ENCODE measurements at regions not wholly inside any gene's neighbourhood (a gene's known extent, or its start where the extent isn't known, plus 50 kb on each side); places are given as distances from the start of the nearest gene placed in this dataset.

DNA sequence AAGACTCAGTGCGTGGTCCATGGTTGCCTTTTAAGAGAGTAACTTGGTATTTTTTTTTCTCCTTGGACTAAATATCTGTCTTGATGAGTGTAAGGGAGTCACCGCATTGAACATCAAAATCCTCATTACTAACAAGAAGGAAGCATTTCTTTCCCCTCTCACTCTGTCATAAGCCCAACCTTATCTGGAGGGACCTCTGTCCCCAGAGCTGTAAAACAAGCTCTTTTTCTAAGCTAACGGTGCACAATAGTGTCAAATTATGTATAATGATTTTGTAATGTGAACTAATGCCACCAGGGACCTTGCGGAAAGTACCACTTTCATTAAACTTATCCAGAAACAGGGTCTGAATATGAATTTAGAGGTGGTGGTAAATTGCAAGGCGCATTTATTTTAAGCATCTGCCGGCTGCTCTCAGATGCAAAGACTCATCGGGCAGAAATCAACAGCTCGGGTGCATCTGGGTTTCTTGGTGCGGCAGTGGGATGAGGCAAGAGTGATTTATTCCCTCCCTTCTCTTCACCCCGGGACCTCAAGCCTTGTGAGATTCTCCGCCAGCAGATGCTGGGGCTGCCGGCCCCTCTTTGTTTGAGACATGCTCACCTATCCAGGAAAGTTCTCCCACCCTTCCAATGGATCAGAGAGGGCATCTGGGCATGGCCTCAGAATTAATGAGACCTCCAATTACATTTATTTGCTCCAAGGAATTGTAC is 95.2 kb upstream of the IRX3 start:
- no peaks in the 10 kb centered on the region for H3K36me3 ChIP-seq (ENCODE audit: control insufficient read depth, insufficient read depth, low read length)
- H3K9me3 ChIP-seq (ENCODE audit: control insufficient read depth, low read depth, low read length), result no peaks in the 10 kb centered on the region

DNA sequence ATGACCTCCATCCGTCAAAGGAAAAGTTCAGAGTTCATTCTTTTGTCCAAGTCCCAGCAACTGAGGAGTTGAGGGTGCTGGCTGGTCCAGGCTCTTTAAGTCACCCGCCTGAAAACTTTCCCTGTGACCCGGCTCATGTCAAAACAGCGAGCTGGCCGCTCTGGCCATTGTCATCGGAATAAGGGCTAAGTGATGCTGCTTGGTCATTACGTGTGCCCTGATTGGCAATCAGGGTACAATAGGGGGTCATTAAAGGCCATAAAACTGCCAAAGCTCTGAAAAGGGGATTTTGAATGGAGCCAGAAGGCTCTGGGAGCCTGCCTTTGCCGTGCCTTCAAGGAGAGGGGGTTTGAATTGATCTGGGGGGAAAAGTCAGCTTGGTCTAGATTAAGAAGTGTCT is 88.5 kb upstream of the IRX3 start:
- H3K4me3 ChIP-seq (ENCODE audit: low read length), result no peak overlapping the region
- no peak for DNase-seq
- no CpG with 5 or more reads among the region's 8 CpGs for WGBS (ENCODE audit: insufficient coverage, low lambda C conversion rate)
- peaks cover 3% of the 10 kb centered on the region for H3K4me1 ChIP-seq (ENCODE audit: control insufficient read depth, insufficient read depth, low read length)
- H3K27ac ChIP-seq (ENCODE audit: low read length), result no peak overlapping the region
- no peaks in the 10 kb centered on the region for H3K36me3 ChIP-seq (ENCODE audit: control insufficient read depth, insufficient read depth, low read length)
- H3K9me3 ChIP-seq (ENCODE audit: control insufficient read depth, low read depth, low read length), result no peaks in the 10 kb centered on the region
- H3K27me3 ChIP-seq (ENCODE audit: control insufficient read depth, insufficient read depth, low read length), result peaks cover 46% of the 10 kb centered on the region

More for the DNA sequence above, 95.2 kb upstream of the IRX3 start:
- no peak overlapping the region for H3K4me3 ChIP-seq (ENCODE audit: low read length)
- no peak for DNase-seq
- H3K27ac ChIP-seq (ENCODE audit: low read length), result no peak overlapping the region
- no peaks in the 10 kb centered on the region for H3K4me1 ChIP-seq (ENCODE audit: control insufficient read depth, insufficient read depth, low read length)
- WGBS (ENCODE audit: insufficient coverage, low lambda C conversion rate), result 100% methylated on average over 1 of the region's 12 CpGs
- H3K27me3 ChIP-seq (ENCODE audit: control insufficient read depth, insufficient read depth, low read length), result peaks cover 9% of the 10 kb centered on the region

- Histone ChIP-seq H3K36me3 (ENCODE audit: control insufficient read depth, insufficient read depth, low read length) (no peaks in the 10 kb centered on the region), H3K27ac (ENCODE audit: low read length) (no peak overlapping the region), H3K4me1 (ENCODE audit: control insufficient read depth, insufficient read depth, low read length) (peaks cover 3% of the 10 kb centered on the region), H3K27me3 (ENCODE audit: control insufficient read depth, insufficient read depth, low read length) (peaks cover 53% of the 10 kb centered on the region), H3K9me3 (ENCODE audit: control insufficient read depth, low read depth, low read length) (no peaks in the 10 kb centered on the region), H3K4me3 (ENCODE audit: low read length) (no peak overlapping the region)
- 73% methylated on average over 3 of the region's 27 CpGs for WGBS (ENCODE audit: insufficient coverage, low lambda C conversion rate)
- no peak for DNase-seq
Observed at GRCh38 chr16:54373534-54374520, 87.2 kb upstream of the IRX3 start.

GRCh38 chr16:54370278-54371040 is 83.9 kb upstream of the IRX3 start:
- H3K4me3 ChIP-seq (ENCODE audit: low read length), result no peak overlapping the region
- peaks cover 3% of the 10 kb centered on the region for H3K4me1 ChIP-seq (ENCODE audit: control insufficient read depth, insufficient read depth, low read length)
- WGBS (ENCODE audit: insufficient coverage, low lambda C conversion rate), result no CpG with 5 or more reads among the region's 29 CpGs
- H3K36me3 ChIP-seq (ENCODE audit: control insufficient read depth, insufficient read depth, low read length), result no peaks in the 10 kb centered on the region
- no peaks in the 10 kb centered on the region for H3K9me3 ChIP-seq (ENCODE audit: control insufficient read depth, low read depth, low read length)
- H3K27me3 ChIP-seq (ENCODE audit: control insufficient read depth, insufficient read depth, low read length), result peaks cover 48% of the 10 kb centered on the region
- peak in 1 of 2 donors; percentile 14 for DNase-seq
- H3K27ac ChIP-seq (ENCODE audit: low read length), result no peak overlapping the region

DNA sequence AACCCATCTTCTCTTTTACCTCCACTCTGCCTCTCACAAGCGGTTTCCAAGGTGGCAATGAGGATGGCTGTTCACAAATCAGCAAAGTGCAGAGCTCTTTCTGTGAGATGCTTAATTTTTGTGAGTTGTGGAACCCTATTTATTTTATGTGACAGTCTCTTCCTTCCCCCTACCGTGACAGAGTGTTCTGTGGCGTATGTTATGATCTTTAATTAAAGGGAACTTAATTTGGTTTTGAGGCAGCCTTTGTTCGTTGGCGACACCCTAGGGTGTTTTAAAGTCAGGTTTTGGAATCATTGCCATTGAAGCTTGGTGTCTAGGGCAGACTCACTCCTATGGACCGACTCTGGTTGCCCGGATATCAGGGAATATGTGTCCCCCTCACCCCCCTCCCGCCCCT is 83.3 kb upstream of the IRX3 start:
- no CpG with 5 or more reads among the region's 8 CpGs for WGBS (ENCODE audit: insufficient coverage, low lambda C conversion rate)
- no peak for DNase-seq
- H3K27me3 ChIP-seq (ENCODE audit: control insufficient read depth, insufficient read depth, low read length), result peaks cover 46% of the 10 kb centered on the region
- H3K4me1 ChIP-seq (ENCODE audit: control insufficient read depth, insufficient read depth, low read length), result peaks cover 3% of the 10 kb centered on the region
- H3K4me3 ChIP-seq (ENCODE audit: low read length), result no peak overlapping the region
- no peaks in the 10 kb centered on the region for H3K9me3 ChIP-seq (ENCODE audit: control insufficient read depth, low read depth, low read length)
- no peaks in the 10 kb centered on the region for H3K36me3 ChIP-seq (ENCODE audit: control insufficient read depth, insufficient read depth, low read length)
- H3K27ac ChIP-seq (ENCODE audit: low read length), result no peak overlapping the region

- H3K36me3 ChIP-seq (ENCODE audit: control insufficient read depth, insufficient read depth, low read length), result no peaks in the 10 kb centered on the region
- H3K4me3 ChIP-seq (ENCODE audit: low read length), result no peak overlapping the region
- H3K27me3 ChIP-seq (ENCODE audit: control insufficient read depth, insufficient read depth, low read length), result peaks cover 48% of the 10 kb centered on the region
- peaks cover 3% of the 10 kb centered on the region for H3K4me1 ChIP-seq (ENCODE audit: control insufficient read depth, insufficient read depth, low read length)
- DNase-seq, result no peak
- no CpG with 5 or more reads among the region's 2 CpGs for WGBS (ENCODE audit: insufficient coverage, low lambda C conversion rate)
- H3K27ac ChIP-seq (ENCODE audit: low read length), result no peak overlapping the region
- no peaks in the 10 kb centered on the region for H3K9me3 ChIP-seq (ENCODE audit: control insufficient read depth, low read depth, low read length)
Observed at GRCh38 chr16:54366943-54367342, 80.4 kb upstream of the IRX3 start.

DNA sequence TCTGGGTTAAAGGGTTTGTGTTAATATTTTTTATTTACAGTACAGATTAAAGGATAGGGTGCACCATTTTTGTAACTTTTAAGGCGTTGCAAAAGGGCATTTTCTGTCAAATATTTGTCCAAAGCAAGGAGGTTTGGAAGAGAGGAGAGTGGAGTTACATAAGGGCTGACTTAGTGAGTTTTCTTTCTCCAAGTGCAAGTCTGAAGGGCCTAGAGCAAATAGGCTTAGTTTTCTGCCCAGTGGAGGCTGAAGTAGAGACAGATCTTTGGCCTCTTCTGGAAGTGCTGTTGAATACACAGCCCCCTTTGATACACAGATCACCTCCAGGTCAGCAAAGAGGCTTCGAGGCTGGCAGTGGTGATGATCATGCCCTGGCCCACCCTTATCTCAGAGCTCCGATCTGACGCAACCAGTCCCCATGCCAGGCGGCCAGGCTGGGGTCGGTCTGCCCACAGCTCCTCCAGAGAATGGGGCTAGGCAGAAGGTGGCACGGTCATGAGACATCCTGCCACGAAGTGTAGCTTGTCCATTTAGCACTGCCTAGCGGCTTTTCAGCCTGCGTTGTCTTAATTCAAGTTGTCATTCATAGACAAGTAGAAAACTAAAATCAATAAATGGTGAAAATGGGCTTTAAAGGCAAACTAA is 79.5 kb upstream of the IRX3 start:
- Histone ChIP-seq H3K4me3 (ENCODE audit: low read length) (no peak overlapping the region), H3K9me3 (ENCODE audit: control insufficient read depth, low read depth, low read length) (no peaks in the 10 kb centered on the region), H3K4me1 (ENCODE audit: control insufficient read depth, insufficient read depth, low read length) (peaks cover 3% of the 10 kb centered on the region), H3K27ac (ENCODE audit: low read length) (no peak overlapping the region), H3K36me3 (ENCODE audit: control insufficient read depth, insufficient read depth, low read length) (no peaks in the 10 kb centered on the region), H3K27me3 (ENCODE audit: control insufficient read depth, insufficient read depth, low read length) (peaks cover 48% of the 10 kb centered on the region)
- DNase-seq, result no peak
- WGBS (ENCODE audit: insufficient coverage, low lambda C conversion rate), result 80% methylated on average over 1 of the region's 10 CpGs

- peaks cover 40% of the 10 kb centered on the region for H3K27me3 ChIP-seq (ENCODE audit: control insufficient read depth, insufficient read depth, low read length)
- DNase-seq, result no peak
- H3K36me3 ChIP-seq (ENCODE audit: control insufficient read depth, insufficient read depth, low read length), result no peaks in the 10 kb centered on the region
- no peak overlapping the region for H3K4me3 ChIP-seq (ENCODE audit: low read length)
- no peak overlapping the region for H3K27ac ChIP-seq (ENCODE audit: low read length)
- no peaks in the 10 kb centered on the region for H3K4me1 ChIP-seq (ENCODE audit: control insufficient read depth, insufficient read depth, low read length)
- H3K9me3 ChIP-seq (ENCODE audit: control insufficient read depth, low read depth, low read length), result no peaks in the 10 kb centered on the region
- 100% methylated on average over 2 of the region's 6 CpGs for WGBS (ENCODE audit: insufficient coverage, low lambda C conversion rate)
Observed at GRCh38 chr16:54363766-54364165, 77.2 kb upstream of the IRX3 start.

DNA sequence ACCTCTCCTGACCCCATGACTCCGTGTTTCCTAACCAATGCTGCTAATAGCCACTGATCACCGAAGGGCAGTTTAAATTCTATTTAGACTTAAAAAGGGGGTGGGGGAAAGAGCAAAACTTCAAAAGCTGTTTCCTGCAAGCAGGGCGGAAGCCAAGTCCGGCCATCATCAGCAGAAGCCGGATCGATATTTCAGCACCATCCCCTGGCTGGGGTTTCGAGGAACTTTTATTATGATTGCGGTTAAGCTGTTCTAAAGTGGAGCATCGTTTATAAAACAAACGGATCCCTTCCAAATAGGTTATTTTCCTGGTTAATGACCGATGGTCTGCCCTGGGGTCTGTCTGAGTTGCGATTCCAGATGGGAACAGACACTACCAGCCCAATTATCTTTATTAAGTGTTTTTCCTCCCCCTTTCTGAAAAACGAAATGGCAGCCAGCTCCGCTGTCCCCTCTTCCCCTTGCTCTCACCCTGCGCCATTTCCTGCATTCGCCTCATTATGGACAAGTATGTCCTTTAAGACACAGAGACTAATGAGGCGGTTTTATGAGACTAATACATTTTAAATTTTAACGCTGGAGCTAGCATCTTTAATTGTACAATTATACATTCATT is 76.1 kb upstream of the IRX3 start:
- Histone ChIP-seq H3K36me3 (ENCODE audit: control insufficient read depth, insufficient read depth, low read length) (no peaks in the 10 kb centered on the region), H3K4me3 (ENCODE audit: low read length) (no peak overlapping the region), H3K9me3 (ENCODE audit: control insufficient read depth, low read depth, low read length) (no peaks in the 10 kb centered on the region), H3K4me1 (ENCODE audit: control insufficient read depth, insufficient read depth, low read length) (no peaks in the 10 kb centered on the region), H3K27ac (ENCODE audit: low read length) (no peak overlapping the region), H3K27me3 (ENCODE audit: control insufficient read depth, insufficient read depth, low read length) (peaks cover 40% of the 10 kb centered on the region)
- no peak for DNase-seq
- WGBS (ENCODE audit: insufficient coverage, low lambda C conversion rate), result 92% methylated on average over 2 of the region's 18 CpGs

Measured in large intestine (tissue), 3 donors.